Stimulated activated CD8-positive, alpha-beta memory T cell treated with anti-CD3 and anti-CD28 coated beads, Interleukin-15, amount 100 ng/mL, for 4 hours (primary cell): ENCODE measurements at regions not wholly inside any gene's neighbourhood (a gene's known extent, or its start where the extent isn't known, plus 50 kb on each side); places are given as distances from the start of the nearest gene placed in this dataset.
"Not testable (repeated sequence)": the region's sequence is repeated elsewhere in the genome, so short reads cannot be mapped to it uniquely, and the experiment has no call there.

Experiments
- DNase-seq, 2 donors: peaks; one replicate each; pipeline ENCODE4 v3.0.0-alpha.2; 2020; ENCODE audit warnings: low read depth in 2 of 2

- no peak for DNase-seq
These were observed 350.8 kb upstream of the C16orf82 start for GRCh38 chr16:26715969-26716368.

GRCh38 chr16:26717826-26718225 lies 348.9 kb upstream of the C16orf82 start:
- no peak for DNase-seq

- DNase-seq, result no peak
These were observed 345.4 kb upstream of the C16orf82 start for GRCh38 chr16:26721290-26721689.

GRCh38 chr16:26721957-26722356 lies 344.8 kb upstream of the C16orf82 start:
- DNase-seq, result not testable (repeated sequence)

- no peak for DNase-seq
These were observed 342.5 kb upstream of the C16orf82 start for GRCh38 chr16:26724189-26724588.

- DNase-seq, result no peak
These were observed 338.9 kb upstream of the C16orf82 start for GRCh38 chr16:26727848-26728247.

- no peak for DNase-seq
These were observed 336.7 kb upstream of the C16orf82 start for GRCh38 chr16:26729951-26730541.

GRCh38 chr16:26731729-26732128 lies 335.0 kb upstream of the C16orf82 start:
- DNase-seq, result no peak

- no peak for DNase-seq
These were observed 333.0 kb upstream of the C16orf82 start for GRCh38 chr16:26733710-26734109.

GRCh38 chr16:26735521-26735920 lies 331.2 kb upstream of the C16orf82 start:
- DNase-seq, result no peak

GRCh38 chr16:26736084-26736483 lies 330.6 kb upstream of the C16orf82 start:
- DNase-seq, result no peak

GRCh38 chr16:26740771-26741170 lies 326.0 kb upstream of the C16orf82 start:
- no peak for DNase-seq

GRCh38 chr16:26742040-26742439 lies 324.7 kb upstream of the C16orf82 start:
- DNase-seq, result no peak

- DNase-seq, result no peak
These were observed 322.3 kb upstream of the C16orf82 start for GRCh38 chr16:26744430-26744829.

GRCh38 chr16:26747760-26748159 lies 319.0 kb upstream of the C16orf82 start:
- no peak for DNase-seq

GRCh38 chr16:26749072-26749471 lies 317.7 kb upstream of the C16orf82 start:
- DNase-seq, result no peak

- DNase-seq, result no peak
These were observed 314.6 kb upstream of the C16orf82 start for GRCh38 chr16:26752166-26752565.

- no peak for DNase-seq
These were observed 310.1 kb upstream of the C16orf82 start for GRCh38 chr16:26756633-26757032.

- no peak for DNase-seq
These were observed 304.1 kb upstream of the C16orf82 start for GRCh38 chr16:26762594-26762993.

GRCh38 chr16:26765087-26765486 lies 301.6 kb upstream of the C16orf82 start:
- no peak for DNase-seq

- DNase-seq, result no peak
These were observed 298.2 kb upstream of the C16orf82 start for GRCh38 chr16:26768385-26769010.

- no peak for DNase-seq
These were observed 296.2 kb upstream of the C16orf82 start for GRCh38 chr16:26770547-26770946.

- DNase-seq, result no peak
These were observed 294.2 kb upstream of the C16orf82 start for GRCh38 chr16:26772503-26772902.

- no peak for DNase-seq
These were observed 288.9 kb upstream of the C16orf82 start for GRCh38 chr16:26777821-26778220.
